HEK293 (cell line): ENCODE measurements at regions not wholly inside any gene's neighbourhood (a gene's known extent, or its start where the extent isn't known, plus 50 kb on each side); places are given as distances from the start of the nearest gene placed in this dataset.

Experiments used
- CTCF ChIA-PET: fragments of 350-600 bp; formaldehyde crosslinking; extraction: SDS; loops from one replicate; lab custom pipeline; 2021; ENCODE audit warnings: antibody characterized with exemption; lab: Yijun Ruan, JAX
- POLR2A ChIA-PET: fragments of 300-600 bp; formaldehyde crosslinking; extraction: SDS; loops from one replicate; lab custom pipeline; 2020; ENCODE audit warnings: antibody characterized with exemption, inconsistent platforms; lab: Yijun Ruan, JAX
- H3K27ac ChIP-seq: fragments of 200-500 bp; sonication (Bioruptor generic); 2 replicates; pipeline ENCODE4 v1.5.1; 2014; ENCODE audit warnings: low read depth, low read length, control low read depth, inconsistent platforms; ENCODE audit errors: extremely low read depth
- H3K36me3 ChIP-seq, 2 experiments: fragments of 200-500 bp in 1 of 2; sonication (Bioruptor generic) in 1 of 2; 1 replicate in 1 of 2; 2 replicates in 1 of 2; pipeline ENCODE4 v1.5.1; 2014 to 2017; ENCODE audit warnings: inconsistent platforms in 2 of 2, low read length in 2 of 2; ENCODE audit not compliant: control insufficient read depth in 2 of 2, insufficient read depth in 1 of 2
- H3K4me1 ChIP-seq: fragments of 200-500 bp; sonication (Bioruptor generic); 2 replicates; pipeline ENCODE4 v1.5.1; 2014; ENCODE audit warnings: mild to moderate bottlenecking, low read length, inconsistent platforms; ENCODE audit not compliant: control insufficient read depth, insufficient read depth
- H3K4me3 ChIP-seq: 2 replicates; pipeline ENCODE4 v1.5.1; 2011; ENCODE audit warnings: low read depth, mild to moderate bottlenecking, control low read depth, low read length, moderate library complexity
- H3K9me3 ChIP-seq: fragments of 200-500 bp; sonication (Bioruptor generic); 2 replicates; pipeline ENCODE4 v1.5.1; 2014; ENCODE audit warnings: low read depth, low read length, inconsistent platforms; ENCODE audit not compliant: control insufficient read depth, insufficient read depth
- SCRT1 ChIP-seq: fragments of 450-650 bp; formaldehyde crosslinking; IDR thresholded peaks from 2 replicates; pipeline ENCODE4 v1.5.1; 2016; ENCODE audit warnings: missing biosample characterization, missing genetic modification characterization, borderline replicate concordance
- SCRT2 ChIP-seq: fragments of 450-650 bp; formaldehyde crosslinking; IDR thresholded peaks from 2 replicates; pipeline ENCODE4 v1.5.1; 2016; ENCODE audit warnings: missing biosample characterization, missing genetic modification characterization
- ZIC2 ChIP-seq: fragments of 450-650 bp; formaldehyde crosslinking; IDR thresholded peaks from 2 replicates; pipeline ENCODE4 v1.5.1; 2016; ENCODE audit warnings: missing biosample characterization, missing genetic modification characterization
- ZNF10 ChIP-seq: fragments of 450-650 bp; formaldehyde crosslinking; IDR thresholded peaks from 2 replicates; pipeline ENCODE4 v1.5.1; 2017; ENCODE audit warnings: missing biosample characterization, missing genetic modification characterization
- ZNF2 ChIP-seq: fragments of 450-650 bp; formaldehyde crosslinking; IDR thresholded peaks from 2 replicates; pipeline ENCODE4 v1.5.1; 2016; ENCODE audit warnings: missing biosample characterization, missing genetic modification characterization
- ZNF202 ChIP-seq: fragments of 450-650 bp; formaldehyde crosslinking; IDR thresholded peaks from 2 replicates; pipeline ENCODE4 v1.5.1; 2016; ENCODE audit warnings: missing biosample characterization, missing genetic modification characterization, borderline replicate concordance
- ZNF221 ChIP-seq: fragments of 450-650 bp; formaldehyde crosslinking; IDR thresholded peaks from 2 replicates; pipeline ENCODE4 v1.5.1; 2017; ENCODE audit warnings: missing biosample characterization, missing genetic modification characterization, borderline replicate concordance
- ZNF658 ChIP-seq: fragments of 450-650 bp; formaldehyde crosslinking; IDR thresholded peaks from 2 replicates; pipeline ENCODE4; 2016; ENCODE audit warnings: missing biosample characterization, missing genetic modification characterization
- ZNF677 ChIP-seq: fragments of 450-650 bp; IDR thresholded peaks from 2 replicates; pipeline ENCODE4 v1.5.0; 2018; ENCODE audit warnings: missing biosample characterization, mild to moderate bottlenecking, missing genetic modification characterization, moderate library complexity
- ZSCAN30 ChIP-seq: fragments of 450-650 bp; IDR thresholded peaks from 2 replicates; pipeline ENCODE4 v1.5.1; 2018; ENCODE audit warnings: missing biosample characterization, mild to moderate bottlenecking, missing genetic modification characterization, moderate library complexity
- TF ChIP-seq, protein P1 (sequence below): fragments of 450-650 bp; formaldehyde crosslinking; IDR thresholded peaks from 2 replicates; pipeline ENCODE4 v1.5.1; 2017; ENCODE audit warnings: missing biosample characterization, mild to moderate bottlenecking, missing genetic modification characterization, moderate library complexity
- TF ChIP-seq, protein P2 (sequence below): fragments of 450-650 bp; formaldehyde crosslinking; IDR thresholded peaks from 2 replicates; pipeline ENCODE4 v1.5.1; 2016; ENCODE audit warnings: missing biosample characterization, missing genetic modification characterization
- TF ChIP-seq, protein P3 (sequence below): fragments of 450-650 bp; formaldehyde crosslinking; IDR thresholded peaks from 2 replicates; pipeline ENCODE4 v1.5.1; 2016; ENCODE audit warnings: missing biosample characterization, missing genetic modification characterization, borderline replicate concordance
- TF ChIP-seq, protein P4 (sequence below): fragments of 450-650 bp; formaldehyde crosslinking; IDR thresholded peaks from 2 replicates; pipeline ENCODE4 v1.5.1; 2016; ENCODE audit warnings: missing biosample characterization, missing genetic modification characterization
- TF ChIP-seq, protein P5 (sequence below): fragments of 450-650 bp; formaldehyde crosslinking; IDR thresholded peaks from 2 replicates; pipeline ENCODE4 v1.5.1; 2017; ENCODE audit warnings: missing biosample characterization, missing genetic modification characterization
- TF ChIP-seq, protein P6 (sequence below): fragments of 450-650 bp; formaldehyde crosslinking; IDR thresholded peaks from 2 replicates; pipeline ENCODE4 v1.5.1; 2016; ENCODE audit warnings: missing biosample characterization, missing genetic modification characterization, borderline replicate concordance
- TF ChIP-seq, protein P7 (sequence below): fragments of 450-650 bp; formaldehyde crosslinking; IDR thresholded peaks from 2 replicates; pipeline ENCODE4 v1.5.1; 2016; ENCODE audit warnings: missing biosample characterization, missing genetic modification characterization

DNA sequence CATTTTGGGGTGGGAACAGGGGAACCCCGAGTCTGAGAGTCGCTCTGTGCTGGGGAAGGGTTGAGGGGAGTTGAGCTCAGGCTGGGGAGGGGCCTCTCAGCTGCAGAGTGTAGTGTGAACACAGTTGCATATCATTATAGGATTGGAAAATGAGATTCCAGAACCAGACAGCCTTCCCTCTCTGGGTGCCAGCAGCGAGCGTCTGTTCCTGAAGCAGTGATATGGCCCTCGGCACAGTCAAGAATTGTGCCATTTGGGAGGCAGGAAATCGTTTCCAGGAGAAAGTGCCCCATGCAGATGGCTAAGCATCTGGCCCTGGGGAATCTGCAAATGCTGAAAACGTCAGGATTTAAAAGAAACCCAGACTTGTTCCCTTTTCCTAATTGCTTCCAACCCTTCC is 70.4 kb upstream of the SFSWAP start (continued):
- TF ChIP-seq, protein P1, sequence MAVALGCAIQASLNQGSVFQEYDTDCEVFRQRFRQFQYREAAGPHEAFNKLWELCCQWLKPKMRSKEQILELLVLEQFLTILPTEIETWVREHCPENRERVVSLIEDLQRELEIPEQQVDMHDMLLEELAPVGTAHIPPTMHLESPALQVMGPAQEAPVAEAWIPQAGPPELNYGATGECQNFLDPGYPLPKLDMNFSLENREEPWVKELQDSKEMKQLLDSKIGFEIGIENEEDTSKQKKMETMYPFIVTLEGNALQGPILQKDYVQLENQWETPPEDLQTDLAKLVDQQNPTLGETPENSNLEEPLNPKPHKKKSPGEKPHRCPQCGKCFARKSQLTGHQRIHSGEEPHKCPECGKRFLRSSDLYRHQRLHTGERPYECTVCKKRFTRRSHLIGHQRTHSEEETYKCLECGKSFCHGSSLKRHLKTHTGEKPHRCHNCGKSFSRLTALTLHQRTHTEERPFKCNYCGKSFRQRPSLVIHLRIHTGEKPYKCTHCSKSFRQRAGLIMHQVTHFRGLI (tag by site-specific recombination) = no peak
- TF ChIP-seq, protein P2, sequence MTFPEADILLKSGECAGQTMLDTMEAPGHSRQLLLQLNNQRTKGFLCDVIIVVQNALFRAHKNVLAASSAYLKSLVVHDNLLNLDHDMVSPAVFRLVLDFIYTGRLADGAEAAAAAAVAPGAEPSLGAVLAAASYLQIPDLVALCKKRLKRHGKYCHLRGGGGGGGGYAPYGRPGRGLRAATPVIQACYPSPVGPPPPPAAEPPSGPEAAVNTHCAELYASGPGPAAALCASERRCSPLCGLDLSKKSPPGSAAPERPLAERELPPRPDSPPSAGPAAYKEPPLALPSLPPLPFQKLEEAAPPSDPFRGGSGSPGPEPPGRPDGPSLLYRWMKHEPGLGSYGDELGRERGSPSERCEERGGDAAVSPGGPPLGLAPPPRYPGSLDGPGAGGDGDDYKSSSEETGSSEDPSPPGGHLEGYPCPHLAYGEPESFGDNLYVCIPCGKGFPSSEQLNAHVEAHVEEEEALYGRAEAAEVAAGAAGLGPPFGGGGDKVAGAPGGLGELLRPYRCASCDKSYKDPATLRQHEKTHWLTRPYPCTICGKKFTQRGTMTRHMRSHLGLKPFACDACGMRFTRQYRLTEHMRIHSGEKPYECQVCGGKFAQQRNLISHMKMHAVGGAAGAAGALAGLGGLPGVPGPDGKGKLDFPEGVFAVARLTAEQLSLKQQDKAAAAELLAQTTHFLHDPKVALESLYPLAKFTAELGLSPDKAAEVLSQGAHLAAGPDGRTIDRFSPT (tag by site-specific recombination) = no peak
- TF ChIP-seq ZNF221 (no peak), ZSCAN30 (tag by site-specific recombination) (no peak), ZNF658 (tag by site-specific recombination) (no peak), ZNF202 (tag by site-specific recombination) (no peak), ZNF10 (tag by site-specific recombination) (no peak), ZNF2 (tag by site-specific recombination) (no peak), ZNF677 (no peak)
- TF ChIP-seq, all 188 proteins: peak for 0

DNA sequence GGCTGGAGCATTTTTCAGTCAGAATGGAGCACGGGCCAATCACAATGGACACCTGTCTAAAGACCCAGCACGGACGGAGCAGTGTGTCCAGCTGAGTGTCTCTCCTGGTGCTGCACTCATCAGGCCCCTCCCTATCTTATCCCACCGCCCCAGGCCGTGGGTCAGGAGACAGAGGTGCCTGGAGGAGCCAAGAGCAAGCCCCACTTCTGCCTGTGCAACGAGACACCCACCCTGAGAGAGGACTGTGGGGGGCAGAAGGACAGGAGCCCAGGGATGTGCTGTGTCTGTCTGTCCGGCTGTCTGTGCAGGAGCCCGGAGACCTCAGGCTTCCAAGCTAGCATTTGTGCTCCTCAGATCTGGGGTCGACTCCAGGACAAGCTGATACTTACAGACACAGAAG is 69.6 kb upstream of the SFSWAP start:
- ChIA-PET CTCF (no interaction called here), POLR2A (no interaction called here)
- Histone ChIP-seq H3K4me1 (no peaks in the 10 kb centered on the region), H3K4me3 (no peak overlapping the region), H3K27ac (no peak overlapping the region), H3K9me3 (no peaks in the 10 kb centered on the region), H3K36me3 (no peaks in the 10 kb centered on the region)
- TF ChIP-seq, protein P3, sequence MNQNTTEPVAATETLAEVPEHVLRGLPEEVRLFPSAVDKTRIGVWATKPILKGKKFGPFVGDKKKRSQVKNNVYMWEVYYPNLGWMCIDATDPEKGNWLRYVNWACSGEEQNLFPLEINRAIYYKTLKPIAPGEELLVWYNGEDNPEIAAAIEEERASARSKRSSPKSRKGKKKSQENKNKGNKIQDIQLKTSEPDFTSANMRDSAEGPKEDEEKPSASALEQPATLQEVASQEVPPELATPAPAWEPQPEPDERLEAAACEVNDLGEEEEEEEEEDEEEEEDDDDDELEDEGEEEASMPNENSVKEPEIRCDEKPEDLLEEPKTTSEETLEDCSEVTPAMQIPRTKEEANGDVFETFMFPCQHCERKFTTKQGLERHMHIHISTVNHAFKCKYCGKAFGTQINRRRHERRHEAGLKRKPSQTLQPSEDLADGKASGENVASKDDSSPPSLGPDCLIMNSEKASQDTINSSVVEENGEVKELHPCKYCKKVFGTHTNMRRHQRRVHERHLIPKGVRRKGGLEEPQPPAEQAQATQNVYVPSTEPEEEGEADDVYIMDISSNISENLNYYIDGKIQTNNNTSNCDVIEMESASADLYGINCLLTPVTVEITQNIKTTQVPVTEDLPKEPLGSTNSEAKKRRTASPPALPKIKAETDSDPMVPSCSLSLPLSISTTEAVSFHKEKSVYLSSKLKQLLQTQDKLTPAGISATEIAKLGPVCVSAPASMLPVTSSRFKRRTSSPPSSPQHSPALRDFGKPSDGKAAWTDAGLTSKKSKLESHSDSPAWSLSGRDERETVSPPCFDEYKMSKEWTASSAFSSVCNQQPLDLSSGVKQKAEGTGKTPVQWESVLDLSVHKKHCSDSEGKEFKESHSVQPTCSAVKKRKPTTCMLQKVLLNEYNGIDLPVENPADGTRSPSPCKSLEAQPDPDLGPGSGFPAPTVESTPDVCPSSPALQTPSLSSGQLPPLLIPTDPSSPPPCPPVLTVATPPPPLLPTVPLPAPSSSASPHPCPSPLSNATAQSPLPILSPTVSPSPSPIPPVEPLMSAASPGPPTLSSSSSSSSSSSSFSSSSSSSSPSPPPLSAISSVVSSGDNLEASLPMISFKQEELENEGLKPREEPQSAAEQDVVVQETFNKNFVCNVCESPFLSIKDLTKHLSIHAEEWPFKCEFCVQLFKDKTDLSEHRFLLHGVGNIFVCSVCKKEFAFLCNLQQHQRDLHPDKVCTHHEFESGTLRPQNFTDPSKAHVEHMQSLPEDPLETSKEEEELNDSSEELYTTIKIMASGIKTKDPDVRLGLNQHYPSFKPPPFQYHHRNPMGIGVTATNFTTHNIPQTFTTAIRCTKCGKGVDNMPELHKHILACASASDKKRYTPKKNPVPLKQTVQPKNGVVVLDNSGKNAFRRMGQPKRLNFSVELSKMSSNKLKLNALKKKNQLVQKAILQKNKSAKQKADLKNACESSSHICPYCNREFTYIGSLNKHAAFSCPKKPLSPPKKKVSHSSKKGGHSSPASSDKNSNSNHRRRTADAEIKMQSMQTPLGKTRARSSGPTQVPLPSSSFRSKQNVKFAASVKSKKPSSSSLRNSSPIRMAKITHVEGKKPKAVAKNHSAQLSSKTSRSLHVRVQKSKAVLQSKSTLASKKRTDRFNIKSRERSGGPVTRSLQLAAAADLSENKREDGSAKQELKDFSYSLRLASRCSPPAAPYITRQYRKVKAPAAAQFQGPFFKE = no peak
- no peak for TF ChIP-seq SCRT1
- TF ChIP-seq, protein P4, sequence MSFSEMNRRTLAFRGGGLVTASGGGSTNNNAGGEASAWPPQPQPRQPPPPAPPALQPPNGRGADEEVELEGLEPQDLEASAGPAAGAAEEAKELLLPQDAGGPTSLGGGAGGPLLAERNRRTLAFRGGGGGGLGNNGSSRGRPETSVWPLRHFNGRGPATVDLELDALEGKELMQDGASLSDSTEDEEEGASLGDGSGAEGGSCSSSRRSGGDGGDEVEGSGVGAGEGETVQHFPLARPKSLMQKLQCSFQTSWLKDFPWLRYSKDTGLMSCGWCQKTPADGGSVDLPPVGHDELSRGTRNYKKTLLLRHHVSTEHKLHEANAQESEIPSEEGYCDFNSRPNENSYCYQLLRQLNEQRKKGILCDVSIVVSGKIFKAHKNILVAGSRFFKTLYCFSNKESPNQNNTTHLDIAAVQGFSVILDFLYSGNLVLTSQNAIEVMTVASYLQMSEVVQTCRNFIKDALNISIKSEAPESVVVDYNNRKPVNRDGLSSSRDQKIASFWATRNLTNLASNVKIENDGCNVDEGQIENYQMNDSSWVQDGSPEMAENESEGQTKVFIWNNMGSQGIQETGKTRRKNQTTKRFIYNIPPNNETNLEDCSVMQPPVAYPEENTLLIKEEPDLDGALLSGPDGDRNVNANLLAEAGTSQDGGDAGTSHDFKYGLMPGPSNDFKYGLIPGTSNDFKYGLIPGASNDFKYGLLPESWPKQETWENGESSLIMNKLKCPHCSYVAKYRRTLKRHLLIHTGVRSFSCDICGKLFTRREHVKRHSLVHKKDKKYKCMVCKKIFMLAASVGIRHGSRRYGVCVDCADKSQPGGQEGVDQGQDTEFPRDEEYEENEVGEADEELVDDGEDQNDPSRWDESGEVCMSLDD (tag by site-specific recombination) = no peak
- TF ChIP-seq, protein P5, sequence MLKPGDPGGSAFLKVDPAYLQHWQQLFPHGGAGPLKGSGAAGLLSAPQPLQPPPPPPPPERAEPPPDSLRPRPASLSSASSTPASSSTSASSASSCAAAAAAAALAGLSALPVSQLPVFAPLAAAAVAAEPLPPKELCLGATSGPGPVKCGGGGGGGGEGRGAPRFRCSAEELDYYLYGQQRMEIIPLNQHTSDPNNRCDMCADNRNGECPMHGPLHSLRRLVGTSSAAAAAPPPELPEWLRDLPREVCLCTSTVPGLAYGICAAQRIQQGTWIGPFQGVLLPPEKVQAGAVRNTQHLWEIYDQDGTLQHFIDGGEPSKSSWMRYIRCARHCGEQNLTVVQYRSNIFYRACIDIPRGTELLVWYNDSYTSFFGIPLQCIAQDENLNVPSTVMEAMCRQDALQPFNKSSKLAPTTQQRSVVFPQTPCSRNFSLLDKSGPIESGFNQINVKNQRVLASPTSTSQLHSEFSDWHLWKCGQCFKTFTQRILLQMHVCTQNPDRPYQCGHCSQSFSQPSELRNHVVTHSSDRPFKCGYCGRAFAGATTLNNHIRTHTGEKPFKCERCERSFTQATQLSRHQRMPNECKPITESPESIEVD (tag by site-specific recombination) = no peak
- TF ChIP-seq, protein P6, sequence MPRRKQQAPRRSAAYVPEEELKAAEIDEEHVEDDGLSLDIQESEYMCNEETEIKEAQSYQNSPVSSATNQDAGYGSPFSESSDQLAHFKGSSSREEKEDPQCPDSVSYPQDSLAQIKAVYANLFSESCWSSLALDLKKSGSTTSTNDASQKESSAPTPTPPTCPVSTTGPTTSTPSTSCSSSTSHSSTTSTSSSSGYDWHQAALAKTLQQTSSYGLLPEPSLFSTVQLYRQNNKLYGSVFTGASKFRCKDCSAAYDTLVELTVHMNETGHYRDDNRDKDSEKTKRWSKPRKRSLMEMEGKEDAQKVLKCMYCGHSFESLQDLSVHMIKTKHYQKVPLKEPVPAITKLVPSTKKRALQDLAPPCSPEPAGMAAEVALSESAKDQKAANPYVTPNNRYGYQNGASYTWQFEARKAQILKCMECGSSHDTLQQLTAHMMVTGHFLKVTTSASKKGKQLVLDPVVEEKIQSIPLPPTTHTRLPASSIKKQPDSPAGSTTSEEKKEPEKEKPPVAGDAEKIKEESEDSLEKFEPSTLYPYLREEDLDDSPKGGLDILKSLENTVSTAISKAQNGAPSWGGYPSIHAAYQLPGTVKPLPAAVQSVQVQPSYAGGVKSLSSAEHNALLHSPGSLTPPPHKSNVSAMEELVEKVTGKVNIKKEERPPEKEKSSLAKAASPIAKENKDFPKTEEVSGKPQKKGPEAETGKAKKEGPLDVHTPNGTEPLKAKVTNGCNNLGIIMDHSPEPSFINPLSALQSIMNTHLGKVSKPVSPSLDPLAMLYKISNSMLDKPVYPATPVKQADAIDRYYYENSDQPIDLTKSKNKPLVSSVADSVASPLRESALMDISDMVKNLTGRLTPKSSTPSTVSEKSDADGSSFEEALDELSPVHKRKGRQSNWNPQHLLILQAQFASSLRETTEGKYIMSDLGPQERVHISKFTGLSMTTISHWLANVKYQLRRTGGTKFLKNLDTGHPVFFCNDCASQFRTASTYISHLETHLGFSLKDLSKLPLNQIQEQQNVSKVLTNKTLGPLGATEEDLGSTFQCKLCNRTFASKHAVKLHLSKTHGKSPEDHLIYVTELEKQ (tag by site-specific recombination) = no peak
- TF ChIP-seq SCRT2 (tag by site-specific recombination) = no peak
- TF ChIP-seq ZIC2 (tag by site-specific recombination) = no peak
- TF ChIP-seq, protein P7, sequence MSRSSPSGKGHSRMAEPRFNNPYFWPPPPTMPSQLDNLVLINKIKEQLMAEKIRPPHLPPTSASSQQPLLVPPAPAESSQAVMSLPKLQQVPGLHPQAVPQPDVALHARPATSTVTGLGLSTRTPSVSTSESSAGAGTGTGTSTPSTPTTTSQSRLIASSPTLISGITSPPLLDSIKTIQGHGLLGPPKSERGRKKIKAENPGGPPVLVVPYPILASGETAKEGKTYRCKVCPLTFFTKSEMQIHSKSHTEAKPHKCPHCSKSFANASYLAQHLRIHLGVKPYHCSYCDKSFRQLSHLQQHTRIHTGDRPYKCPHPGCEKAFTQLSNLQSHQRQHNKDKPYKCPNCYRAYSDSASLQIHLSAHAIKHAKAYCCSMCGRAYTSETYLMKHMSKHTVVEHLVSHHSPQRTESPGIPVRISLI (tag by site-specific recombination) = no peak
